LHCN-M2 (cell line): ENCODE measurements at regions not wholly inside any gene's neighbourhood (a gene's known extent, or its start where the extent isn't known, plus 50 kb on each side); places are given as distances from the start of the nearest gene placed in this dataset.

ENCODE experiments used
- DNase-seq: peaks from one replicate; pipeline ENCODE4 v3.0.0-alpha.2; 2012; ENCODE audit warnings: low read depth

GRCh38 chr11:37533087-37533486 lies 935.1 kb upstream of the RAG2 start:
- no peak for DNase-seq

GRCh38 chr11:37532271-37532670 lies 934.2 kb upstream of the RAG2 start:
- DNase-seq = peak; percentile 56

- no peak for DNase-seq
Measured at GRCh38 chr11:37527545-37527944, 929.5 kb upstream of the RAG2 start.

DNA sequence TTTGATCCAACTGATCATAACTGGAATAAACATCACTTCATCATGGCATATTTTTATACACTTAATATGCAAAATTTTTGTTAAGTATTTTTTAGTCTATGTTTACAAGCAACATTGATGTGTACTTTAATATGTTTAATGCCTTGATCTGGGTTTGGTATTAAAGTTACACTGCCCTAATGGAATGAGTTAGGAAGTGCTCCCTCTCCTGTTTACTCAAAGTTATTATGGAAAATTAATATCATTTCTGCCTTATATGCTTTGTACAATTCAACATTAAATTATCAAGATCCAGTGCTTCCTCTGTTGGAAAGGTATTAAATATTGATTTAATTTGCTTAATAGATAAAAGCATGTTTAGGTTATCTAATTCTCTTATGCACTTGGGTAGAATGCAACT lies 927.3 kb upstream of the RAG2 start:
- DNase-seq = no peak

DNA sequence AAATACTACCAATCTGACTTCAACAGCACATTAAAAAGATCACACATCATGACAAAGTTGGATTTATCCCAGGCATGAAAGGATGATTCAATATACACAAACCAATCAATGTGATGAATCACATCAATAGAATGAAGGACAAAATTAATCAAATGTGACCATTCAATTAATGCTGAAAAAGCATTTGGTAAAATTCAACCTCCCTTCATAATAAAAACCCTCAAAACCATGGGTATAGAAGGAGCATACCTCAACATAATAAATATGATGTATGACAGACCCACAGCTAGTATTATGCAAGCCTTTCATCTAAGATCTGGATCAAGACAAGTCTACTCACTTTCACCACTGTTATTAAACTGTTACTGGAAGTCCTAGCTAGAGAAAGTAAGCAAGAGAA lies 921.7 kb upstream of the RAG2 start:
- no peak for DNase-seq

DNA sequence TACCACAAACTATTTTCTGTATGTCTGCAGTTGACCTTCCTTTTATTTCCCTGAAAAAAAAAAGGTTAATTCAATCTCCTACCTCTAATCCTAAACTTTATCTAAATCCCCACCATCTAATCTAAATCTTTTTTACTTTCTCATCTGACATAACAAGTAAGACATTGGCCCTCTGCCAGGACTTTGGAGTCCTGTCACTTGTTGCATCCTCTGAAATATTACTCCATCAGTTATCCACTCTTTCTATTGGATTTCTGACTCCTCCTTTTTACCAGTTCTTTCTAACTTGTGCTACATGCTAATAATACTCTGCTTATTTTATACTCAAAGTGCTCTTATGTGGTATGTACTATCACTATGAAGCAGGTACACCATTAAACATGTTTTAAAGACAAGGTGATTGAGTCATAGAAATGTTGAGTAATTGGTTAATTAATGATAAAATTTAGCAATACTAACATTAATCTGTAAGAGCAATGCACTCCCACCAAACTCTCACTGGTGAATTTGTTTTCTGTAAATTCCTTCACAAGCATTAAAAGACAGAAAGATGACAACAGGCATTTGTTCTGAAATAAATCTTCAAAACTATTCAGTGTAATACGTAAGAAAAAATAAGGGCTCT lies 914.2 kb upstream of the RAG2 start:
- DNase-seq = no peak

GRCh38 chr11:37511425-37511933 lies 913.4 kb upstream of the RAG2 start:
- peak; percentile 70 for DNase-seq

GRCh38 chr11:37509506-37509905 lies 911.5 kb upstream of the RAG2 start:
- DNase-seq = no peak

DNA sequence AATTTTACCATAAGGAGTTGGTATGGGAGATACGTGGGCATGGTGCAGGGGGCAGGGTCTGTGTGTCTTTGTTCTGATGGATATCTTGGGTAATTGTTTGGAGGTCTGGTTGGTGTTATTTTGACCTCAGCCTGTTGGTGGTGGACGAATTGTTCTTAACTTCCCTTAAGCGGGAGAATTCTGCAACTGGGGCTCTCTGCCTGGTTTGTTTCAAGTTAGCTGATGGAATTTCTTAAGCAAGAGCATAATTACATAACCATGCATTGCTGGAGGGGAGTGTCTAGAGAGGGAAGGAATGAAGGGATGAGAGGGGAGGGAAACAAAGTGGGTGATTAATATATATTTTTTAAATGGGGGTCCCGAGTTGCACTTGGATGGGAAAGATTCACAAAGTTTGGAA lies 908.5 kb upstream of the RAG2 start:
- no peak for DNase-seq

- no peak for DNase-seq
Measured at GRCh38 chr11:37505406-37505805, 907.4 kb upstream of the RAG2 start.

DNA sequence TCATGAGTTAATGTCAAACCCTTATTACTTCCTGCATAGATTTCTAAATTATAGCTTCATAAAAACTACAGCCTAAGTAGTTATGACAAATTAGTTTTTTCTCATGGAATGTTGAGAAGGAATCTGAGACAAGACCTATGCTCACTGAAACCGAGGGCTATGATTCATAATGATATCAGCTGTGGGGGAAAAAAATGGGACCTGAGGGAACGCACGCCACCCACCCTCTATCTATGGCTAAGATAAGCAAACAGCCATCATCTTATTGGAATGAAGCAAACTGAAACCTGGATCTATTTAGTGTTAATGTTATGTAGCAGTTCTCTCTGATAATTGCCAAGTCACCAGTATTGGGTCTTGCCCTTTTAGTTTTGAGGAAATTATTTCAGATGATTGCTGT lies 906.9 kb upstream of the RAG2 start:
- peak; percentile 87 for DNase-seq

GRCh38 chr11:37504060-37504611 lies 906.1 kb upstream of the RAG2 start:
- peak; percentile 89 for DNase-seq

- DNase-seq = no peak
Measured at GRCh38 chr11:37503411-37504059, 905.5 kb upstream of the RAG2 start.

GRCh38 chr11:37502202-37502601 lies 904.2 kb upstream of the RAG2 start:
- DNase-seq = no peak

DNA sequence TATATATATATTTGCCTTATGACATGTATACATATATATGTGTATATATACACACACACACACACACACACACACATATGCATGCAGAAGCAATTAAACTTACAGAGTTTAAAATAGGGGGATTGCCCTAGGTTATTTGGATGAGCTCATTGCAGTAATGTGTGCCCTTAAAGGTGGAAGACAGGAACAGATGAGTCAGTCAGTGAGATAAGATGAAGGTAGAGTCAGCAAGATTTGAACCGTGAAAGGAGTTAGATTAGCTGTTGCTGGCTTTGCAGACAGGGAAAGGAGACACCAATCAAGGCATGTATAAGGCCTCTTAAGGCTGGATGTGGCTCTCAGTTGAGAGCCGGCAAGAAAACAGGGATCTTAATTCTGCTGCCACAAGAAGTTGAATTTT lies 902.4 kb upstream of the RAG2 start:
- DNase-seq = no peak

- DNase-seq = no peak
Measured at GRCh38 chr11:37497326-37497725, 899.3 kb upstream of the RAG2 start.

DNA sequence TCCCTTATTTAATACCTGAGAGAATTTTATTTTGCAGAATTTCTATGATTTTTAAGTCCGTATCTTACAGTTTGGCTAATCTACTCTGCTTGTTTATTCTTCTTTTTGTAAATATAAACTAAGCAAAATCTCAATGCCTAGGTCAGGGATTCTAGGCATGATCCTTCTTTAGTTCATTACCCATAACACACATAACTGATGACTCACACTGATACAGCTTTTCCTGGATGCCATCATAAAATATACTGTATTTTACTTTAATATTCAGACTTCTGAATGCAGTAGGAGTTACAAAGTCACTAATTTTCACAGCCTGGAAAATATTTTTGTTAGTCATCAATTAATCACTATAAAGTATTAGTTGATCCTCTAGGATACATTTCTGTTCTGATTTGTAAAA lies 898.2 kb upstream of the RAG2 start:
- DNase-seq = no peak

DNA sequence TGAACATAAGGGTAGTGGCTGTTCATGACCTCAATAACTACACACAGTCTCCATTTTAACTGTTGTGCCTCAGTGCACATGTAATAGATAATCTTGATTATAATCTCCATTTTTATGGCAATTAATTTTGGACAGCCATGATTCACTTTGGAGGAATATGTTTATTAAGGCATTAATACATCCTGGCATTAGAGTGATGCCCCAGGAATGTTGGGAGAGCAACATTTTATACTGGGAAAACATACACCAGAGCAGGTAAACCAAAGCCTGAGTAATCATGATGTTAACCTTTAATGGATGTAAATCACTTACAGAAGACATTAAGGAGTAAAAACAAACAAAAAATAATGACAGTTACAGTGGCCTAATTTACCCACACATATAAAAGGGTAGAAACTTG lies 886.3 kb upstream of the RAG2 start:
- no peak for DNase-seq

- DNase-seq = no peak
Measured at GRCh38 chr11:37483761-37484160, 885.7 kb upstream of the RAG2 start.

DNA sequence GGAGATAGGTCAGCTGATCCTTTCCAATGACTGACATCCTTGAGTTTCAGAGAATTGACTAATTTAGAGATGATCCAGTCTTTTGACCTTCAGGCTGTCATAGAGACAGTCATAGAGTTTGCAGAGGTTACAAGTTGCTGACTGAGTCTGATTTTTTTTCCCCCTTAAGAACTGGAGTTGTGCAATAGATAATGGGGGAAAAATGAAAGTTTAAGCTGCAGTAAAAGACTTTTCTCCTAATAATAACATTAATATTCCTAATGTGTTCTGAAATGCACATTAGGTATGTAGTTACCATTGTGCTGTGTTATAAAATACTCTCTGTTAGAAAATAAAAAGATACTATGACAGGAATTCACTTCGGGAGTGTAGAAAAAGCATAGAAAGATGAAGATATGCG lies 876.9 kb upstream of the RAG2 start:
- DNase-seq = no peak

- DNase-seq = no peak
Measured at GRCh38 chr11:37468344-37468743, 870.3 kb upstream of the RAG2 start.

DNA sequence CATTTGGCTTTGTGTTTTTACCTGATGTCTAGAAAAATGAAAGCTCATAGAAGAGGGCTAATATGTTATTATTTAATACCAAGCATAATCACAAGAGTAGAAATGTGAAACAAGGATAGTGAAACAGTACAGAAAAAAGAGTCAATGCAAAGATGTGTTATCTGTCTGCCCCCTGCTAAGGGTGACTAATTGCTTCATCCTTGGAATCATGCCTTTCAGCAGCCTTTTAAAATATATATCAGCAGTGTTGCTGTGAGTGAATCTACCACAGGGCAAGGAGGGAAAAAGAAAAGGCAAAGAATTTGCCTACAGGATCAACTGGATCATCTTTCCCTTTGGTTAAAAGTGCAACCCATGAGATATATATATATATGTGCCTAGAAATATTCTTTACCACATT lies 867.2 kb upstream of the RAG2 start:
- DNase-seq = no peak

DNA sequence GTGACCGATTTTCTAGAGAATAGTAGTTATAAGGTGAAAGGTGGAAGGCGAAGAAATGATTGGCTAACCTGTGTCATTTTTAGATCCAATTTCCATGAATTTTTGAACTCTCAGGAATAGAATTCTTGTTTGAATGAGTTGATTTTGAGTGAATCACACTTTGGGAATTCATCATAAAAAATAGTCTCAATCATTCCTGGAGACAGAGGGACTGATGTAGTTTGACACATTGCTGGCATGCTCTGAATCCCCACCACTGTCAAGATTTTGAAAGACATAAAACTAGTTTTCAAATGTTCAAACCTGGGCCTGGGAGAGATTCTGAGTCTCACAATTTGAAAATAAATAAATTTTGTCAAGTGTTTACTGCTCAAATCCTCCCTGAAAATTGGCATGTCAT lies 861.4 kb upstream of the RAG2 start:
- DNase-seq = no peak
